ENCODE measurements at regions not wholly inside any gene's neighbourhood (a gene's known extent, or its start where the extent isn't known, plus 50 kb on each side); places are given as distances from the start of the nearest gene placed in this dataset.
A peak's percentile ranks its signal among the peaks of the same experiment; 100 is the strongest.

GRCh38 chr10:34002896-34003295 lies 668.4 kb upstream of the NRP1 start:
- ChIA-PET POLR2A (ENCODE audit: partially characterized antibody) (no interaction called here), CTCF (ENCODE audit: partially characterized antibody) (interaction anchor here (0.6 to 1.6 kb wide), 2 partner anchors 13 to 805 kb away, joined by 4 read pairs; no protein-coding TSS in a partner anchor)
- Histone ChIP-seq H3K23ac (ENCODE audit: insufficient read length) (no peak overlapping the region), H3K9ac (replicated peaks in 1 of 4; ENCODE audit: extremely low read depth in 1 of 4, low read depth in 3 of 4, low read length in 3 of 4) (no peak overlapping the region), H2AFZ (ENCODE audit: low read length) (0 out of 2 replicates have a peak overlapping the region, but pooled peaks have one; percentile 8), H3K23me2 (ENCODE audit: low read depth, low read length) (no peaks in the 10 kb centered on the region), H2AK5ac (ENCODE audit: low read depth, low read length) (no peak overlapping the region), H4K20me1 (replicated peaks in 1 of 2; ENCODE audit: control insufficient read depth in 1 of 2, insufficient read depth in 2 of 2, low read length in 2 of 2) (no peaks in the 10 kb centered on the region), H3K4ac (replicated peaks; ENCODE audit: insufficient read length, low read depth, low read length) (no peak overlapping the region), H3K79me1 (ENCODE audit: low read depth, low read length) (no peaks in the 10 kb centered on the region), H3K4me3 (ENCODE audit: extremely low read depth in 1 of 4, insufficient read depth in 2 of 4, low read depth in 3 of 4, low read length in 4 of 4) (no peak overlapping the region), H4K91ac (replicated peaks; ENCODE audit: insufficient read length, low read length) (no peak overlapping the region), H3K14ac (ENCODE audit: insufficient read length) (no peak overlapping the region), H2BK120ac (replicated peaks; ENCODE audit: low read depth, low read length) (no peak overlapping the region), H4K8ac (ENCODE audit: extremely low read depth, insufficient read depth, low read length) (no peak overlapping the region), H3K27ac (ENCODE audit: low read depth, low read length) (no peak overlapping the region), H2BK15ac (ENCODE audit: low read length) (no peak overlapping the region), H3K18ac (ENCODE audit: extremely low read depth, low read length) (no peak overlapping the region), H3K4me1 (replicated peaks in 1 of 4; ENCODE audit: control insufficient read depth in 3 of 4, insufficient read depth in 4 of 4, low read length in 3 of 4) (no peaks in the 10 kb centered on the region), H3K56ac (replicated peaks; ENCODE audit: insufficient read length, low read depth, low read length) (no peak overlapping the region), H3K4me2 (ENCODE audit: insufficient read depth in 1 of 2, low read depth in 2 of 2, low read length in 2 of 2) (no peak overlapping the region), H2BK5ac (ENCODE audit: low read depth, low read length) (no peak overlapping the region), H3K9me3 (ENCODE audit: insufficient read depth in 2 of 2, low read depth in 1 of 2, low read length in 1 of 2) (no peaks in the 10 kb centered on the region), H2BK12ac (ENCODE audit: low read depth, low read length) (no peak overlapping the region), H3K36me3 (ENCODE audit: control insufficient read depth in 2 of 4, insufficient read depth in 4 of 4, low read length in 3 of 4) (no peaks in the 10 kb centered on the region), H4K5ac (ENCODE audit: insufficient read length, low read depth, low read length) (no peak overlapping the region), H2BK20ac (ENCODE audit: low read length) (no peak overlapping the region), H3K27me3 (replicated peaks in 1 of 4; ENCODE audit: control insufficient read depth in 3 of 4, extremely low read depth in 1 of 4, insufficient read depth in 3 of 4, low read length in 3 of 4) (no peaks in the 10 kb centered on the region), H3K79me2 (ENCODE audit: control insufficient read depth in 1 of 2, insufficient read depth in 2 of 2, low read length in 2 of 2) (no peaks in the 10 kb centered on the region)
- FAIRE-seq (no peak), DNase-seq (ENCODE audit: low read depth in 1 of 2, low spot score in 2 of 2) (no peak)
- WGBS, 2 experiments (ENCODE audit: extremely low coverage in 1 of 2, insufficient coverage in 1 of 2, insufficient read length in 1 of 2, insufficient replicate concordance in 2 of 2, low coverage in 1 of 2, low lambda C conversion rate in 2 of 2, missing lambda C conversion rate in 1 of 2) = 78% methylated on average over 3 of the region's 3 CpGs; no CpG with 5 or more reads in 1 of the 2 experiments
- no peak for TF ChIP-seq CTBP2 (IDR thresholded peaks at IDR 0.05; ENCODE audit: borderline replicate concordance, insufficient read depth, insufficient read length, low read length)
- TF ChIP-seq USF2 (IDR thresholded peaks at IDR 0.05; ENCODE audit: low read length) = no peak
- no peak for TF ChIP-seq POLR2AphosphoS5 (IDR thresholded peaks at IDR 0.05; ENCODE audit: low read depth, low read length)
- no peak for TF ChIP-seq JUN (IDR thresholded peaks at IDR 0.05; ENCODE audit: low read depth, low read length)

Measured in H1 (cell line).